Liver (tissue), 8 donors: ENCODE measurements at regions not wholly inside any gene's neighbourhood (a gene's known extent, or its start where the extent isn't known, plus 50 kb on each side); places are given as distances from the start of the nearest gene placed in this dataset.
"Not testable (repeated sequence)": the region's sequence is repeated elsewhere in the genome, so short reads cannot be mapped to it uniquely, and the experiment has no call there.

Experiments
- DNase-seq: peaks from one replicate; pipeline ENCODE4 v3.0.0-alpha.2; 2017; ENCODE audit warnings: low spot score
- H3K27ac ChIP-seq, 2 donors: one replicate each; pipeline ENCODE4 v1.7.0; 2013; ENCODE audit warnings: inconsistent platforms in 2 of 2, low read length in 2 of 2, control low read depth in 1 of 2, low read depth in 1 of 2, mild to moderate bottlenecking in 1 of 2
- H3K27me3 ChIP-seq, 4 donors: one replicate each; pipeline versions ENCODE4 v1.6.1 to v1.7.0; 2013; ENCODE audit warnings: low read length in 3 of 4, inconsistent platforms in 1 of 4, mild to moderate bottlenecking in 1 of 4, moderate library complexity in 1 of 4; ENCODE audit not compliant: control insufficient read depth in 4 of 4, insufficient read depth in 4 of 4
- H3K36me3 ChIP-seq, 4 donors: one replicate each; pipeline versions ENCODE4 v1.6.1 to v1.7.0; 2013; ENCODE audit warnings: low read length in 3 of 4, mild to moderate bottlenecking in 3 of 4, low read depth in 1 of 4, moderate library complexity in 1 of 4; ENCODE audit not compliant: control insufficient read depth in 4 of 4, insufficient read depth in 3 of 4
- H3K4me1 ChIP-seq, 4 donors: one replicate each; pipeline versions ENCODE4 v1.6.1 to v1.7.0; 2013; ENCODE audit warnings: low read length in 3 of 4, mild to moderate bottlenecking in 3 of 4, moderate library complexity in 1 of 4; ENCODE audit not compliant: control insufficient read depth in 4 of 4, insufficient read depth in 4 of 4
- H3K4me3 ChIP-seq, 3 donors: one replicate each; pipeline versions ENCODE4 v1.6.1 to v1.7.0; 2013; ENCODE audit warnings: low read length in 3 of 3, control low read depth in 1 of 3, low read depth in 1 of 3, mild to moderate bottlenecking in 1 of 3
- H3K9ac ChIP-seq, 2 donors: one replicate each; pipeline ENCODE4 v1.7.0; 2013; ENCODE audit warnings: low read length in 2 of 2, mild to moderate bottlenecking in 2 of 2, moderate library complexity in 2 of 2, control low read depth in 1 of 2, low read depth in 1 of 2
- H3K9me3 ChIP-seq, 4 donors: one replicate each; pipeline versions ENCODE4 v1.6.1 to v1.7.0; 2013; ENCODE audit warnings: low read length in 3 of 4; ENCODE audit not compliant: control insufficient read depth in 4 of 4
- EGR1 ChIP-seq, 2 donors: IDR thresholded peaks; 2 replicates each; pipeline ENCODE4 v1.6.1; 2016 to 2018; ENCODE audit warnings: antibody characterized with exemption in 2 of 2, low read depth in 2 of 2
- FOXA1 ChIP-seq: IDR thresholded peaks from 2 replicates; pipeline ENCODE4 v1.6.1; 2016; ENCODE audit warnings: antibody characterized with exemption
- HNF4A ChIP-seq, 2 donors: conservative IDR thresholded peaks; 2 replicates each; pipeline ENCODE4 v1.6.1; 2016; ENCODE audit warnings: antibody characterized with exemption in 2 of 2, mild to moderate bottlenecking in 2 of 2
- HNF4G ChIP-seq: IDR thresholded peaks from 2 replicates; pipeline ENCODE4 v1.6.1; 2016; ENCODE audit warnings: antibody characterized with exemption
- JUND ChIP-seq, 2 donors: IDR thresholded peaks; 2 replicates each; pipeline ENCODE4 v1.6.1; 2016; ENCODE audit warnings: antibody characterized with exemption in 2 of 2
- MAX ChIP-seq: IDR thresholded peaks from 2 replicates; pipeline ENCODE4 v1.6.1; 2016; ENCODE audit warnings: antibody characterized with exemption
- NR2F2 ChIP-seq: IDR thresholded peaks from 2 replicates; pipeline ENCODE4 v1.6.1; 2016; ENCODE audit warnings: antibody characterized with exemption
- RAD21 ChIP-seq, 2 donors: IDR thresholded peaks; 2 replicates each; pipeline ENCODE4 v1.6.1; 2016; ENCODE audit warnings: antibody characterized with exemption in 2 of 2, mild to moderate bottlenecking in 2 of 2
- REST ChIP-seq: IDR thresholded peaks from 2 replicates; pipeline ENCODE4 v1.6.1; 2016; ENCODE audit warnings: antibody characterized with exemption, mild to moderate bottlenecking
- RXRA ChIP-seq, 2 donors: IDR thresholded peaks; 2 replicates each; pipeline ENCODE4 v1.6.1; 2017 to 2018; ENCODE audit warnings: antibody characterized with exemption in 2 of 2, mild to moderate bottlenecking in 1 of 2
- SP1 ChIP-seq: IDR thresholded peaks from 2 replicates; pipeline ENCODE4 v1.6.1; 2018; ENCODE audit warnings: antibody characterized with exemption, mild to moderate bottlenecking
- TAF1 ChIP-seq: conservative IDR thresholded peaks from 2 replicates; pipeline ENCODE4 v1.6.1; 2016; ENCODE audit warnings: antibody characterized with exemption, mild to moderate bottlenecking
- YY1 ChIP-seq: IDR thresholded peaks from 2 replicates; pipeline ENCODE4 v1.6.1; 2016; ENCODE audit warnings: antibody characterized with exemption, mild to moderate bottlenecking
- WGBS: extraction: QIAGEN DNeasy Blood & Tissue Kit; methylation state at CpG from one replicate; pipeline ENCODE4 v1.1.7; 2013; 5-methylcytosine and 5-hydroxymethylcytosine counted together
- TF ChIP-seq, protein P1 (sequence below): fragments of 150-350 bp; IDR thresholded peaks from 2 replicates; pipeline ENCODE4 v1.5.1; 2017; ENCODE audit warnings: improper control_type of control experiment, low read depth, low read length; ENCODE audit not compliant: missing input control
- TF ChIP-seq, protein P2 (sequence below): IDR thresholded peaks from 2 replicates; pipeline ENCODE4 v1.6.1; 2016; ENCODE audit warnings: antibody characterized with exemption
- donor health status: healthy.
- donor health status: healthy.
- donor health status: healthy.
- donor health status: healthy.
- donor health status: healthy.

- DNase-seq = no peak
- no peak for TF ChIP-seq HNF4A (conservative IDR thresholded peaks at IDR 0.05)
- TF ChIP-seq FOXA1 = no peak
- TF ChIP-seq, protein P1, sequence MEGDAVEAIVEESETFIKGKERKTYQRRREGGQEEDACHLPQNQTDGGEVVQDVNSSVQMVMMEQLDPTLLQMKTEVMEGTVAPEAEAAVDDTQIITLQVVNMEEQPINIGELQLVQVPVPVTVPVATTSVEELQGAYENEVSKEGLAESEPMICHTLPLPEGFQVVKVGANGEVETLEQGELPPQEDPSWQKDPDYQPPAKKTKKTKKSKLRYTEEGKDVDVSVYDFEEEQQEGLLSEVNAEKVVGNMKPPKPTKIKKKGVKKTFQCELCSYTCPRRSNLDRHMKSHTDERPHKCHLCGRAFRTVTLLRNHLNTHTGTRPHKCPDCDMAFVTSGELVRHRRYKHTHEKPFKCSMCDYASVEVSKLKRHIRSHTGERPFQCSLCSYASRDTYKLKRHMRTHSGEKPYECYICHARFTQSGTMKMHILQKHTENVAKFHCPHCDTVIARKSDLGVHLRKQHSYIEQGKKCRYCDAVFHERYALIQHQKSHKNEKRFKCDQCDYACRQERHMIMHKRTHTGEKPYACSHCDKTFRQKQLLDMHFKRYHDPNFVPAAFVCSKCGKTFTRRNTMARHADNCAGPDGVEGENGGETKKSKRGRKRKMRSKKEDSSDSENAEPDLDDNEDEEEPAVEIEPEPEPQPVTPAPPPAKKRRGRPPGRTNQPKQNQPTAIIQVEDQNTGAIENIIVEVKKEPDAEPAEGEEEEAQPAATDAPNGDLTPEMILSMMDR = no peak
- TF ChIP-seq, protein P2, sequence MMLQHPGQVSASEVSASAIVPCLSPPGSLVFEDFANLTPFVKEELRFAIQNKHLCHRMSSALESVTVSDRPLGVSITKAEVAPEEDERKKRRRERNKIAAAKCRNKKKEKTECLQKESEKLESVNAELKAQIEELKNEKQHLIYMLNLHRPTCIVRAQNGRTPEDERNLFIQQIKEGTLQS = no peak
- no peak for TF ChIP-seq MAX
- TF ChIP-seq EGR1 (IDR thresholded peaks at IDR 0.05; ENCODE audit: low read depth in 2 of 2) = no peak
- TF ChIP-seq SP1 = no peak
- H3K36me3 ChIP-seq = no peaks in the 10 kb centered on the region
- no peaks in the 10 kb centered on the region for H3K27me3 ChIP-seq
- no peaks in the 10 kb centered on the region for H3K4me1 ChIP-seq
- no peak overlapping the region for H3K4me3 ChIP-seq
- H3K27ac ChIP-seq = no peak overlapping the region
- WGBS = 35% methylated on average over 2 of the region's 2 CpGs
- H3K9me3 ChIP-seq = no peaks in the 10 kb centered on the region
- H3K9ac ChIP-seq = no peak overlapping the region
Measured at GRCh38 chr10:37015498-37015897, 109.9 kb upstream of the ANKRD30A start.

DNA sequence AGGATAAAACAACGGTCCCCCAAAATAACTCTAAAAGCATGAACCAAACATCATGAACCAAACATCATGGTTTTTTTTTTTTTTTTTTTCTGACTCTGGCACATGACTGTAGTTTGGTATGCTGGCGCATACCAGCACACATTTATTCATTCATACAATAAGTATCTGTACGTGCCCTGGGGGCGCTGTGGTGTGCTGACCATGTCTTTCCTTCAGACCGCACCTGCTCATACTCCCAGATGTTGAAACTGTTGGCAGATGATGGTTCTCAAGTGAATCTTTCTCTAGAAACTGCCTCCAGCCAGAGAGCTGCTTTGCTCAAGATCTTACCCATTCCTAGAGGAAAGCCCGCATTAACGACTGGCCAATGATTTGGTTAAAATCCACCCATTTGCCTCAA lies 114.7 kb upstream of the ANKRD30A start:
- no peaks in the 10 kb centered on the region for H3K4me1 ChIP-seq
- H3K36me3 ChIP-seq = no peaks in the 10 kb centered on the region
- 72% methylated on average over 7 of the region's 7 CpGs for WGBS
- H3K9ac ChIP-seq = no peak overlapping the region
- DNase-seq = no peak
- no peak overlapping the region for H3K4me3 ChIP-seq
- H3K27me3 ChIP-seq = no peaks in the 10 kb centered on the region
- no peak overlapping the region for H3K27ac ChIP-seq
- TF ChIP-seq, protein P1 = no peak
- TF ChIP-seq HNF4G (no peak), RXRA (IDR thresholded peaks at IDR 0.05) (no peak), NR2F2 (no peak), TAF1 (no peak), YY1 (no peak), SP1 (no peak), JUND (IDR thresholded peaks at IDR 0.05) (no peak), EGR1 (IDR thresholded peaks at IDR 0.05; ENCODE audit: low read depth in 2 of 2) (no peak), HNF4A (conservative IDR thresholded peaks at IDR 0.05) (no peak), RAD21 (IDR thresholded peaks at IDR 0.05) (no peak), REST (no peak)
- TF ChIP-seq, protein P2 = no peak
- H3K9me3 ChIP-seq = no peaks in the 10 kb centered on the region

DNA sequence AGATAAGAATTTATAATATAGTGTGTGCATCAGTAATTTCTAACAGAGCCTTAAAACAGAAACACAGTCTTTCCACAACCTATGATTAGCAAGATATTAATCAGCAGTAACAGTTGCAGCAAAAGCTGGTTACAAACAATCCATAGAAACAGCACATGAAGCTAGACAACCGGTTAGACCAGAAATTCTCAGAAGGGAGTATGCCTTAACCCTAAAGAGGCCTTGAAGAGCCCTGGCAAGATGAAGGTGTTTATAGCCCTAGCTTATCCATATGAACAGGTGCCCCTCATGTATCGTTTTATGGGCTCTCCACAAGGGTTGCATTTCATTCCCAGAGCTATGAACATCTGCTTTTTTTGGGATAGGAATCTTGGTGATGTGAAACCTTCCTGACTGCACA lies 117.1 kb upstream of the ANKRD30A start:
- not testable (repeated sequence) for H3K36me3 ChIP-seq, DNase-seq, H3K27ac ChIP-seq, H3K9ac ChIP-seq, H3K4me1 ChIP-seq, H3K4me3 ChIP-seq, H3K9me3 ChIP-seq, H3K27me3 ChIP-seq
- 45% methylated on average over 2 of the region's 2 CpGs for WGBS
